AG20443 (cell line): ENCODE measurements at regions not wholly inside any gene's neighbourhood (a gene's known extent, or its start where the extent isn't known, plus 50 kb on each side); places are given as distances from the start of the nearest gene placed in this dataset.
"Not testable (repeated sequence)": the region's sequence is repeated elsewhere in the genome, so short reads cannot be mapped to it uniquely, and the experiment has no call there.

ENCODE experiments used
- DNase-seq: peaks from one replicate; pipeline ENCODE4 v3.0.0; 2012; ENCODE audit warnings: low spot score, mixed read lengths

GRCh38 chr3:137612291-137612690, 151.8 kb upstream of the SOX14 start:
- DNase-seq, result no peak

- DNase-seq, result no peak
These were observed 148.3 kb upstream of the SOX14 start for GRCh38 chr3:137615659-137616418.

- no peak for DNase-seq
These were observed 122.0 kb upstream of the SOX14 start for GRCh38 chr3:137641879-137642704.

- DNase-seq, result no peak
These were observed 121.3 kb upstream of the SOX14 start for GRCh38 chr3:137642831-137643230.

- no peak for DNase-seq
These were observed 116.9 kb upstream of the SOX14 start for GRCh38 chr3:137647179-137647578.

- DNase-seq, result no peak
These were observed 94.5 kb upstream of the SOX14 start for GRCh38 chr3:137669519-137670060.

GRCh38 chr3:137687181-137687879, 76.8 kb upstream of the SOX14 start:
- no peak for DNase-seq

GRCh38 chr3:137692803-137693431, 71.2 kb upstream of the SOX14 start:
- DNase-seq, result no peak

- no peak for DNase-seq
These were observed 70.3 kb upstream of the SOX14 start for GRCh38 chr3:137693791-137694190.

GRCh38 chr3:137694836-137695235, 69.3 kb upstream of the SOX14 start:
- no peak for DNase-seq

- DNase-seq, result no peak
These were observed 68.8 kb upstream of the SOX14 start for GRCh38 chr3:137695351-137695750.

GRCh38 chr3:137709011-137709601, 55.0 kb upstream of the SOX14 start:
- DNase-seq, result no peak

- DNase-seq, result not testable (repeated sequence)
These were observed 50.1 kb upstream of the SOX14 start for GRCh38 chr3:137713965-137714364.
